GM12878 (cell line): ENCODE measurements at regions not wholly inside any gene's neighbourhood (a gene's known extent, or its start where the extent isn't known, plus 50 kb on each side); places are given as distances from the start of the nearest gene placed in this dataset.

Source experiments
- BACH1 ChIP-seq: fragments of 450-650 bp; IDR thresholded peaks from 2 replicates; pipeline ENCODE4 v1.6.1; 2017; ENCODE audit warnings: mild to moderate bottlenecking, borderline replicate concordance
- BHLHE40 ChIP-seq, 2 experiments: fragments of 450-650 bp in 1 of 2; IDR thresholded peaks; 2 replicates each; pipeline ENCODE4 v1.6.1; 2011 to 2017; ENCODE audit warnings: low read depth in 2 of 2, borderline replicate concordance in 1 of 2, improper control_type of control experiment in 1 of 2, low read length in 1 of 2, mild to moderate bottlenecking in 1 of 2
- CHD2 ChIP-seq: IDR thresholded peaks from 2 replicates; pipeline ENCODE4 v1.6.1; 2011; ENCODE audit warnings: low read depth, low read length, improper control_type of control experiment, borderline replicate concordance
- DPF2 ChIP-seq: fragments of 450-650 bp; IDR thresholded peaks from 2 replicates; pipeline ENCODE4 v1.6.1; 2017; ENCODE audit warnings: mild to moderate bottlenecking
- FOXM1 ChIP-seq: IDR thresholded peaks from 2 replicates; pipeline ENCODE4 v1.6.1; 2012; ENCODE audit warnings: low read depth, mild to moderate bottlenecking, inconsistent platforms, low read length, moderate library complexity
- HCFC1 ChIP-seq: fragments of 150-350 bp; IDR thresholded peaks from 2 replicates; pipeline ENCODE4 v1.6.1; 2014; ENCODE audit warnings: low read length
- IKZF1 ChIP-seq: fragments of 450-650 bp; conservative IDR thresholded peaks from 2 replicates; pipeline ENCODE4 v1.6.1; 2017; ENCODE audit warnings: antibody characterized with exemption, mild to moderate bottlenecking
- LARP7 ChIP-seq: fragments of 450-650 bp; IDR thresholded peaks from 2 replicates; pipeline ENCODE4 v1.6.1; 2017; ENCODE audit warnings: mild to moderate bottlenecking
- NFYB ChIP-seq: IDR thresholded peaks from 2 replicates; pipeline ENCODE4 v1.6.1; 2011; ENCODE audit warnings: low read depth, mild to moderate bottlenecking, low read length, improper control_type of control experiment, moderate library complexity; ENCODE audit not compliant: insufficient read depth
- NR2F1 ChIP-seq: fragments of 450-650 bp; conservative IDR thresholded peaks from 2 replicates; pipeline ENCODE4 v1.6.1; 2017; ENCODE audit warnings: mild to moderate bottlenecking
- RELA ChIP-seq: fragments of 450-650 bp; IDR thresholded peaks from 2 replicates; pipeline ENCODE4 v1.8.0; 2014; ENCODE audit warnings: borderline replicate concordance; ENCODE audit not compliant: partially characterized antibody
- RELB ChIP-seq: fragments of 450-650 bp; IDR thresholded peaks from 2 replicates; pipeline ENCODE4 v1.6.1; 2017; ENCODE audit warnings: low read depth, mild to moderate bottlenecking, moderate library complexity
- RUNX3 ChIP-seq: IDR thresholded peaks from 2 replicates; pipeline ENCODE4 v1.6.1; 2012; ENCODE audit warnings: low read length, inconsistent platforms
- SIX5 ChIP-seq: IDR thresholded peaks from 2 replicates; pipeline ENCODE4 v1.6.1; 2011; ENCODE audit warnings: mild to moderate bottlenecking, low read depth, low read length, moderate library complexity; ENCODE audit not compliant: severe bottlenecking
- SUZ12 ChIP-seq: fragments of 200-600 bp; sonication (generic); IDR thresholded peaks from one replicate; pipeline ENCODE4 v1.6.1; 2018; ENCODE audit warnings: antibody characterized with exemption, mild to moderate bottlenecking; ENCODE audit not compliant: unreplicated experiment
- TF ChIP-seq, protein P1 (sequence below): fragments of 450-650 bp; IDR thresholded peaks from 2 replicates; pipeline ENCODE4 v1.6.1; 2016; ENCODE audit warnings: mild to moderate bottlenecking, moderate library complexity, borderline replicate concordance
- TF ChIP-seq, protein P2 (sequence below): fragments of 450-650 bp; IDR thresholded peaks from 2 replicates; pipeline ENCODE4 v1.6.1; 2016; ENCODE audit warnings: mild to moderate bottlenecking
- TF ChIP-seq, protein P3 (sequence below): fragments of 450-650 bp; IDR thresholded peaks from 2 replicates; pipeline ENCODE4 v1.6.1; 2017; ENCODE audit warnings: mild to moderate bottlenecking
- TF ChIP-seq, protein P4 (sequence below): fragments of 450-650 bp; conservative IDR thresholded peaks from 2 replicates; pipeline ENCODE4 v1.6.1; 2017; ENCODE audit warnings: mild to moderate bottlenecking, moderate library complexity

GRCh38 chr14:105581551-105582341 lies 55.4 kb downstream of the TMEM121 start (continued):
- TF ChIP-seq, protein P1, sequence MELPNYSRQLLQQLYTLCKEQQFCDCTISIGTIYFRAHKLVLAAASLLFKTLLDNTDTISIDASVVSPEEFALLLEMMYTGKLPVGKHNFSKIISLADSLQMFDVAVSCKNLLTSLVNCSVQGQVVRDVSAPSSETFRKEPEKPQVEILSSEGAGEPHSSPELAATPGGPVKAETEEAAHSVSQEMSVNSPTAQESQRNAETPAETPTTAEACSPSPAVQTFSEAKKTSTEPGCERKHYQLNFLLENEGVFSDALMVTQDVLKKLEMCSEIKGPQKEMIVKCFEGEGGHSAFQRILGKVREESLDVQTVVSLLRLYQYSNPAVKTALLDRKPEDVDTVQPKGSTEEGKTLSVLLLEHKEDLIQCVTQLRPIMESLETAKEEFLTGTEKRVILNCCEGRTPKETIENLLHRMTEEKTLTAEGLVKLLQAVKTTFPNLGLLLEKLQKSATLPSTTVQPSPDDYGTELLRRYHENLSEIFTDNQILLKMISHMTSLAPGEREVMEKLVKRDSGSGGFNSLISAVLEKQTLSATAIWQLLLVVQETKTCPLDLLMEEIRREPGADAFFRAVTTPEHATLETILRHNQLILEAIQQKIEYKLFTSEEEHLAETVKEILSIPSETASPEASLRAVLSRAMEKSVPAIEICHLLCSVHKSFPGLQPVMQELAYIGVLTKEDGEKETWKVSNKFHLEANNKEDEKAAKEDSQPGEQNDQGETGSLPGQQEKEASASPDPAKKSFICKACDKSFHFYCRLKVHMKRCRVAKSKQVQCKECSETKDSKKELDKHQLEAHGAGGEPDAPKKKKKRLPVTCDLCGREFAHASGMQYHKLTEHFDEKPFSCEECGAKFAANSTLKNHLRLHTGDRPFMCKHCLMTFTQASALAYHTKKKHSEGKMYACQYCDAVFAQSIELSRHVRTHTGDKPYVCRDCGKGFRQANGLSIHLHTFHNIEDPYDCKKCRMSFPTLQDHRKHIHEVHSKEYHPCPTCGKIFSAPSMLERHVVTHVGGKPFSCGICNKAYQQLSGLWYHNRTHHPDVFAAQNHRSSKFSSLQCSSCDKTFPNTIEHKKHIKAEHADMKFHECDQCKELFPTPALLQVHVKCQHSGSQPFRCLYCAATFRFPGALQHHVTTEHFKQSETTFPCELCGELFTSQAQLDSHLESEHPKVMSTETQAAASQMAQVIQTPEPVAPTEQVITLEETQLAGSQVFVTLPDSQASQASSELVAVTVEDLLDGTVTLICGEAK = no peak
- TF ChIP-seq LARP7 = 0 out of 2 replicates have a peak, but pooled peaks have one; percentile 25
- no peak for TF ChIP-seq SIX5
- TF ChIP-seq, protein P2, sequence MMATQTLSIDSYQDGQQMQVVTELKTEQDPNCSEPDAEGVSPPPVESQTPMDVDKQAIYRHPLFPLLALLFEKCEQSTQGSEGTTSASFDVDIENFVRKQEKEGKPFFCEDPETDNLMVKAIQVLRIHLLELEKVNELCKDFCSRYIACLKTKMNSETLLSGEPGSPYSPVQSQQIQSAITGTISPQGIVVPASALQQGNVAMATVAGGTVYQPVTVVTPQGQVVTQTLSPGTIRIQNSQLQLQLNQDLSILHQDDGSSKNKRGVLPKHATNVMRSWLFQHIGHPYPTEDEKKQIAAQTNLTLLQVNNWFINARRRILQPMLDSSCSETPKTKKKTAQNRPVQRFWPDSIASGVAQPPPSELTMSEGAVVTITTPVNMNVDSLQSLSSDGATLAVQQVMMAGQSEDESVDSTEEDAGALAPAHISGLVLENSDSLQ = peak; percentile 9; the same call in 1 of the 2 replicates
- TF ChIP-seq RELB = peak; percentile 30; the same call in 1 of the 2 replicates
- TF ChIP-seq DPF2 = peak; percentile 77
- no peak for TF ChIP-seq HCFC1
- TF ChIP-seq RUNX3 = peak; percentile 88
- TF ChIP-seq FOXM1 = peak; percentile 97
- TF ChIP-seq, protein P3, sequence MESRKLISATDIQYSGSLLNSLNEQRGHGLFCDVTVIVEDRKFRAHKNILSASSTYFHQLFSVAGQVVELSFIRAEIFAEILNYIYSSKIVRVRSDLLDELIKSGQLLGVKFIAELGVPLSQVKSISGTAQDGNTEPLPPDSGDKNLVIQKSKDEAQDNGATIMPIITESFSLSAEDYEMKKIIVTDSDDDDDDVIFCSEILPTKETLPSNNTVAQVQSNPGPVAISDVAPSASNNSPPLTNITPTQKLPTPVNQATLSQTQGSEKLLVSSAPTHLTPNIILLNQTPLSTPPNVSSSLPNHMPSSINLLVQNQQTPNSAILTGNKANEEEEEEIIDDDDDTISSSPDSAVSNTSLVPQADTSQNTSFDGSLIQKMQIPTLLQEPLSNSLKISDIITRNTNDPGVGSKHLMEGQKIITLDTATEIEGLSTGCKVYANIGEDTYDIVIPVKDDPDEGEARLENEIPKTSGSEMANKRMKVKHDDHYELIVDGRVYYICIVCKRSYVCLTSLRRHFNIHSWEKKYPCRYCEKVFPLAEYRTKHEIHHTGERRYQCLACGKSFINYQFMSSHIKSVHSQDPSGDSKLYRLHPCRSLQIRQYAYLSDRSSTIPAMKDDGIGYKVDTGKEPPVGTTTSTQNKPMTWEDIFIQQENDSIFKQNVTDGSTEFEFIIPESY = no peak
- TF ChIP-seq RELA = no peak
- peak; percentile 52; the same call in 1 of the 2 replicates for TF ChIP-seq BACH1
- TF ChIP-seq IKZF1 = peak; percentile 62
- TF ChIP-seq BHLHE40 (IDR thresholded peaks at IDR 0.05; ENCODE audit: borderline replicate concordance in 1 of 2, low read depth in 2 of 2, low read length in 1 of 2) = peak; percentile 52 to 82; a peak in 2 of 4 replicates
- no peak for TF ChIP-seq NFYB
- peak; percentile 99 for TF ChIP-seq NR2F1
- TF ChIP-seq SUZ12 = no peak
- peak; percentile 50; the same call in 1 of the 2 replicates for TF ChIP-seq CHD2
- TF ChIP-seq, protein P4, sequence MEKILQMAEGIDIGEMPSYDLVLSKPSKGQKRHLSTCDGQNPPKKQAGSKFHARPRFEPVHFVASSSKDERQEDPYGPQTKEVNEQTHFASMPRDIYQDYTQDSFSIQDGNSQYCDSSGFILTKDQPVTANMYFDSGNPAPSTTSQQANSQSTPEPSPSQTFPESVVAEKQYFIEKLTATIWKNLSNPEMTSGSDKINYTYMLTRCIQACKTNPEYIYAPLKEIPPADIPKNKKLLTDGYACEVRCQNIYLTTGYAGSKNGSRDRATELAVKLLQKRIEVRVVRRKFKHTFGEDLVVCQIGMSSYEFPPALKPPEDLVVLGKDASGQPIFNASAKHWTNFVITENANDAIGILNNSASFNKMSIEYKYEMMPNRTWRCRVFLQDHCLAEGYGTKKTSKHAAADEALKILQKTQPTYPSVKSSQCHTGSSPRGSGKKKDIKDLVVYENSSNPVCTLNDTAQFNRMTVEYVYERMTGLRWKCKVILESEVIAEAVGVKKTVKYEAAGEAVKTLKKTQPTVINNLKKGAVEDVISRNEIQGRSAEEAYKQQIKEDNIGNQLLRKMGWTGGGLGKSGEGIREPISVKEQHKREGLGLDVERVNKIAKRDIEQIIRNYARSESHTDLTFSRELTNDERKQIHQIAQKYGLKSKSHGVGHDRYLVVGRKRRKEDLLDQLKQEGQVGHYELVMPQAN = no peak
